GM18951 (cell line): ENCODE measurements at regions not wholly inside any gene's neighbourhood (a gene's known extent, or its start where the extent isn't known, plus 50 kb on each side); places are given as distances from the start of the nearest gene placed in this dataset.

ENCODE experiments used
- POLR2A ChIP-seq: IDR thresholded peaks from 4 replicates; pipeline ENCODE4 v1.6.1; 2011; ENCODE audit warnings: mild to moderate bottlenecking; ENCODE audit not compliant: insufficient read length, insufficient read depth; ENCODE audit errors: extremely low read depth
- in situ Hi-C: fragments of 300-500 bp; cut with MboI; formaldehyde crosslinking; loops from one replicate; pipeline ENCODE4 v1.12.0; 2022; ENCODE audit warnings: low sequenced_read_pairs, mixed read lengths, inconsistent platforms; ENCODE audit not compliant: unreplicated experiment

DNA sequence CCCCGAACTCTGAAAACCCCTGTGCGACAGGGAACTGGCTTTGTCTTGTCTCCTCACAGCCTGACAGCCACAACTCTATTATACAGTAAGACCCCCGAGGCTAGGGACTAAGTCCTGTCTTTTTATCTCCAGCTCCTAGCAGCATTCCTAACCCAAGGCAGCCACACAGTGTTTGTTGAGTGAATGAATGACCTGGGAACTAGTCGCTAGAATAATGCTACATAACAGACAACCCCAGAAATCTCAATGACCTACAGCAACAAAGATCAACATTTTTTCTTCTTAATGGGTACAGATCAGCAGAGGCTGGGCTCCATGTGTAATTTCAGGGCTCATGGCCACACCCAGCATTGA is 71.4 kb upstream of the TNRC6C start:
- in situ Hi-C loops: no loop called here
- no peak for TF ChIP-seq POLR2A

DNA sequence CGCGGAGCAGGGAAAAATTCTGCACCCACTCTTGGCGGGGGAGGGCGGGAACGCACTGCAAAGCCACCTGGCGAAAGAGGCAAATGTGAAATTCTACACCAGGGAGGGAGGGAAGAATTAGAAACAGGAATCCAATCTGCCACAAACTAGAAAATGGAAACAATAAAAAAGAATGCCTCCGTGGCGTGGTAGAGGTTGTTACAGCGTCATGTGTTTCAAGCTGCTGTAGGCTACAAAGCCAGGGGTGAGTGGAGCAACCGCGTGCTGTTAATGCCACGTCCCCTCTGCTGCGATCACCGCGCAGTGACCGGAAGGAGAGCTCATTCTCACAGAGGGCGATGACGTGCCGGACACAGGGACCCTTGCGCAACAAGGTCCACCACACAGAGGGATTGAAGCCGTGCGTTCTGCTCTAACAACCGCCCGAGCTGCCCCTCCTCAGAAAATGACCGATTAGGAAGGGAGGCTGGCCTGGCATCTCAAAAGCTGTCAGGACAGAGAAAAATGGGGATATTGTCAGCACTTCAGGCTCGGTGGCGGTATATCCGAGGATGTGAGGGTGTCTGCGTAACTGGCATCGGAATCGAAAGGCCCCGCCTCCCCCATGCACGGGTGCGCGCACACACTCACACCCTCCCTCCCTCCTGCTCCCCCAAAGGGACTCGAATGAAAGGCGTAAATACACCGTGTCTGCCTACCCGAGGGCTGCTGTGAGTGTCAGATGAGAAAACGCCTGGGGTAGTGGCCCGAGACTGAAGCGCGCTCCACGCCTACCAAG is 70.8 kb upstream of the TNRC6C start:
- in situ Hi-C loops: no loop called here
- no peak for TF ChIP-seq POLR2A

DNA sequence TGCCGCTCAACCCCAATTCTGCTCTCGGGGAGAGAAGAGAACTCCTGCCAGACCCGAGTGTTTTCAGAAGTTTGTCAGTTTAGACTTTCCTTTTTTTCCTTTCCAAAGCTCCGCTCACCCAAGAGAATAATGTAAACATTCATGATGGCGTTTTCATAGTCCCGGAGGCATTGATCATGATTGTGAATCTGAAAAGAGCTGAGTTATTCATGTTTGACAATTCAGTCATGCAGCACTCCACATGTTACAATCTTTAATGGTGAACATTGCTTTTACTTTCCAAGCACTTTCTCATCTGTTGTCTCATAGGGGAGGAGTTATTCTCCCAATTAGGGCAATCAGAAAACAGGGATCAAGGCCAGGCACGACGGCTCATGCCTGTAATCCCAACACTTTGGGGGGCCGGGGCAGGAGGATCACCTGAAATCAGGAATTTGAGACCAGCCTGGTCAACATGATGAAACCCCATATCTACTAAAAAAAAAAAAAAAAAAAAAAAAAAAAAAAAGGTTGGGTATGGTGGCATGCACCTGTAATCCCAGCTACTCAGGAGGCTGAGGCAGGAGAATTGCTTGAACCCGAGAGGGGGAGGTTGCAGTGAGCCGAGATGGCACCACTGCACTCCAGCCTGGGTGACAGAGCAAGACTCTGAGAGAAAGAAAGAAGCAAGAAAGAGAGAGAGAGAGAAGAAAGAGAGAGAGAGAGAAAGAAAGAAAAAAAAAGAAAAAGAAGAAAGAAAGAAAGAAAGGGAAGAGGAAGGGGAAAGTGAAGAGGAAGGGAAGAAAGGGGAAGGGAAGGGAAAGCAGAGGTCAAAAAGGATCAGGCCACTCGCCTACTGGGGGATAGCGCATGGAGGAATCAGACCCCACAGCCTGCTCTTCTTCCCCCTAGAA is 70.0 kb upstream of the TNRC6C start:
- in situ Hi-C loops: no loop called here

DNA sequence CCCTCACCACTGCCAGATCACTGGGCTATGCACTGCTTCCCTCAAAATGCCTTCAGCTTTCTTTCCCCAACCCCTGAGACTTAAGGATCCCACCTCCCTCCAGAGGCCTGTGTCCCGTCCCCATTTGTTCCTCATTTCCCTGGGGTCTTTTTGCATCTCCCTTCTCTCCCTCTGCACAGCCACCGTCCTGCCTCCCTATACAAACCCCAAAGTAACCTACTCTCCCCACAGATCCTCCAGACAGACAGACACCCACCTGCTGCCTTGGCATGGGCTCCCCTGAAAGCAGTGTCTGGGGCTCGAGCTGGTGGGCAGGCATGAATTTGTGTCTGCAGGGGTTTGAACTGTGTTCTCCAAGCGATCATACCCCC is 69.4 kb upstream of the TNRC6C start:
- TF ChIP-seq POLR2A: no peak
- in situ Hi-C loops: no loop called here

More for the DNA sequence above, 70.0 kb upstream of the TNRC6C start:
- no peak for TF ChIP-seq POLR2A

DNA sequence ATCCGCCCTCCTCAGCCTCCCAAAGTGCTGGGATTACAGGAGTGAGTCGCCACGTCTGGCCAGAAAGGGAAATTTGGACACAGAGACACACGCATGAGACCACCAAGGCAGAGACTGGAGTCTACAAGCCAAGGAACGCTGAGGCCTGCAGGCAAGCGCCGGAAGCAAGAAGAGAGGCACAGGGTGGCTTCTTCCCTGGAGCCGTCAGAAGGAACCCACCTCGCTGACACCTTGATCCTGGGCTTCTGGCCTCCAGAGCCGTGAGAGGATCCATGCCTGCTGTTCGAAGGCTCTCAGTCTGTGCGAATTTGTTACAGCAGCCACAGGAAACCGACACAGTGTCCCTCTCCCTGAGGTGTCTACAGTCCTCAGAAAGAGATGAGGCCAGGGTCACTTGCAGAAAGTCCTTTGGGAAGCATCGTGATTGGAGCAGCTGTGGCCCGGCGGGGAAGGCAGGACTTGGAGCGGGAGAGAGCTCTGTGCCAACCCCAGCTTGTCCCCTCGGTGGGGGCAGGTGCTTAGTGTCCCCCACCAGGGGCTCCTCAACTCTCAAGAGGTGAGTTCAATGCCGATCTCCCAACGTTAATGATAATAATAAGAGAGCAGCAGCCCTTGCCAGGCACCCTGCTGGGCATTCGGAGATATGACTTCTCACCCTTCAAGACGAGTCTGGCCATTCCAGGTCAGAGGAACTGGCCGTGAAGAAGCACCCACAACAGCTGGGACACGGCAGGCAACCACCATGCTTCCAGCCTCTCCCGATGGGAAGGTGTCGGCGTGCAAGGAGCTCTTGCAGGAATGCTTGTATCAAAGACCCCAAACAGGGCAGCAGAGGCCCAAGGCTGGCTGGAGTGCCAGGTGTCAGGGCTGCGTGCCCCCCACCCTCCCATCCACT is 68.4 kb upstream of the TNRC6C start:
- in situ Hi-C loops: no loop called here
- no peak for TF ChIP-seq POLR2A

DNA sequence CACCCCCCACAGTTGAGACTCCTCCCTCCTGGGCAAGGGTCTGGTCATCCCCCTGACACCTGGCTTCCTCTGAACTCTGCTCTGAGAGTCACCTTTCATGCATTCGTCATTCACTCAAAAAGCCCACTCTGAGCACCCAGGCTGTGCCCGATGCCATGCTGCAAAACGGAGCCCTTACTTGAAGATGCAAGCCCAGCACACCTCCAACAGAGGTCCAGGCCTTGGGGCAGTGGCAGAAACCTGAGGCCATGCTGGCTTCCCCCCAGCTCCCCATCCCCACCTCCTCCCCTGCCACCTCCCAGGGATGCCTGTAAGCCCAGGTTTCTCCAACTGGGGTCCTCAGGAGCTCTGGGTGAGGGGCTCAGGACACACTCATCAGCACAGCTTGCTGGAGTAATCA is 67.7 kb upstream of the TNRC6C start:
- no peak for TF ChIP-seq POLR2A
- in situ Hi-C loops: no loop called here

DNA sequence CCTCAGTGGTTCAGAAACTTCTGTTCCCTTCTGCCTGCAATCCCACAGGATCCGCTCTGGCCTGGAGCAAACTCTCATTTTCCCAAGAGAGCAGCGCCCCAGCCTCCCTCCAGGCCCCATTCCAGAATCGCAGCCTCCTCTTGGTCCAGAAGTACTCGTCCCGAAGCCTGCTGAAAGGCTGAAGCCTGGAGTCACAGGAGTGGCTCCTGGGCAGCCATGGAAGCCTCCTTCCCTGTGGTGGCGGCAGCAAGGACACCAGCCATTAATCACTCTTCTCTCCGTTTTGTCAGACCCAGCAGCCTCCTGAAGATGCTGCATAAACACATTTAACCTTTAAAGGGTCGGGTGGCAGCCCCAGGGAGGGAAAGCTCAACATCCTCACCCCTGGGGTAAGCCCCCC is 66.9 kb upstream of the TNRC6C start:
- no peak for TF ChIP-seq POLR2A
- in situ Hi-C loops: no loop called here

DNA sequence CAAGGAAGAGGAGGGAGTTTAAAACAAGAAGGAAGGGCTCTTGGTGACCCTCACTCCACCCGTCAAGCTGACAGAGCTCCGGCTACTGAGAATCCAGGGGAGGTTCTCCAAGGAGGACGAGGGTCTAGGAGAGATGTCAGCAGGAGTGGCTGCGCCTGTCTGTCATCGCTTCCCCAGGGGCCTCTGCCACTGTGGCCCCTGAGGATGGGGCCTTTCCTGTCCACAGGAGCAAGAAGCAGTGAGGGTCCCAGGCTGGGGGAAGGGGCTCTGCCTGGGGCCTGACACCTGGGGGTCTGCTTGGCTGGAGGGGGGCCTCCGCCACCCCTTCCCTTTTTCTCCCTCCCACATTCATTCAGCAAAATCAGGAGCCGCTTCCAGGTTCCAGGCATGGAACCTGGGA is 66.5 kb upstream of the TNRC6C start:
- in situ Hi-C loops: no loop called here

DNA sequence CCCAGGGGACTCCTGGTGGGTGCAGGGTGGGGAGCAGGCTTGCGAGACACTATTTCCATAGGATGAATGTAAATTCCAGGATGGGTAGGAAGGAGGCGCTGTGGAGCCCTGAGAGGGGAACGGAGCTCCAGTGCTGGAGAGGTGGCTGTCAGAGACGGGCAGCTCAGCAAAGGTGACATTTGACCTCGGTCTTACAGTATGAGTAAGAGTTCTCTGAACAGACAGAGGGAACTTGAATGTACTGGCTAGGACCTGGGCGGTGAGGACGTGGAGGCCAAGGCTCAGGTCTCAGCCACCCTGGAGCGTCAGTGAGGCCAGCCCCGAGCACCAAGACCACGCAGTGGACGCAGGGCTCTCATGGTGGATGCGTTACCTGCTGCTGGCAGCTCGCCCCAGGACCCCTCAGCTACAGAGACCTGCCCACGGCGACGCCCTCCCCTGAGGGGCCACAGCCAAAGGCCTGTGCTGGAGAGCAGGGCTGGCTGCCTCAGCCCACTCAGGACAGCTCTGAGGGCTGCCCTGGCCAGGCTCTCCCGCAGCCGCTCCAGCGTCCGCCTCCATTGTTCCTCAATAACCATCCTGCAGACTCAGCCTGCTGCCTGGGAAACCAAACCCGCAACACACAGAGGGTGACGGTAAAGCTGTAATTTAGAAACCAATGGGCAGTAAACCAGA is 65.9 kb upstream of the TNRC6C start:
- TF ChIP-seq POLR2A: no peak
- in situ Hi-C loops: no loop called here

More for the DNA sequence above, 66.5 kb upstream of the TNRC6C start:
- no peak for TF ChIP-seq POLR2A

DNA sequence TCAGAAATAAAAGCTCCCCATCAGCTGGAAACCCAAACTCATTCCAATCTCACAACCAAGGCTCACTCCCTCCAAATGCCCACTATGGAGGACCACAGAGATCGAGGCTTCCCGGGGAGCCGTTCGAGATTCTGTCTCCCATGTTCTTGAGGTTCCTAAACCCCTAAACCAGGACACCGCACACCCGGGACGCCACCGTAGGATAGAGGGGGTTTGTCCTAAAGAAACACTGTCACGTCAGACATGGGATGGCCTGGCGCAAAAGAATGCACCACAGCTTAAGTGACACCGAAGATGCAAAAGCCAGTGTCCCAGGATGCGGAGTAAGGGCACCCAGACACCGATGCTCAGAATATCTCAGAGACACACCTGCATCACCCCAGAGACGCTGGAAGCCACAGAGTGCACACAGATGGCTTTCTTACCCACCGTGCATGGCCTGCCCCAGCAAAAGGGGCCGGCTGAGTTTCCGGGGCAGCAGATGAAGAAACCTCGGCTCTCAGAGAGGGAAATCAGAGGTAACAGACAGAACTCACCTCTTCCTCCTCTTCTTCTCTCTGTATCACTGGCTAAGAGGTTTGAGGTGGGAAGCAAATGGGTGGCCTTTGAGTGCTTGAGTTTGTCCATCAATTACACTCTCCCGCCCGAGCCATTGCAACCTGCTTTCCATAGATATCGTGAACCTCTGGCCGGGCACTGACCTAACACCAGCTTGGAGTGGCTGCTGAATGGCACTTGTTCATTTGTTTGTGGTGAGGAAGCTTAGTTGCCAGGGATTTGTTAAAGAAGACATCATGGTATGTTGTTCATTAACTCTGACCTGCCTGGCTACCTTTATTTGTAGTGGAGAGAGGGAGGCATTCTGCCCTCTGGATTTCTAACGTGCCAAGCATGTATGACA is 65.1 kb upstream of the TNRC6C start:
- in situ Hi-C loops: no loop called here

DNA sequence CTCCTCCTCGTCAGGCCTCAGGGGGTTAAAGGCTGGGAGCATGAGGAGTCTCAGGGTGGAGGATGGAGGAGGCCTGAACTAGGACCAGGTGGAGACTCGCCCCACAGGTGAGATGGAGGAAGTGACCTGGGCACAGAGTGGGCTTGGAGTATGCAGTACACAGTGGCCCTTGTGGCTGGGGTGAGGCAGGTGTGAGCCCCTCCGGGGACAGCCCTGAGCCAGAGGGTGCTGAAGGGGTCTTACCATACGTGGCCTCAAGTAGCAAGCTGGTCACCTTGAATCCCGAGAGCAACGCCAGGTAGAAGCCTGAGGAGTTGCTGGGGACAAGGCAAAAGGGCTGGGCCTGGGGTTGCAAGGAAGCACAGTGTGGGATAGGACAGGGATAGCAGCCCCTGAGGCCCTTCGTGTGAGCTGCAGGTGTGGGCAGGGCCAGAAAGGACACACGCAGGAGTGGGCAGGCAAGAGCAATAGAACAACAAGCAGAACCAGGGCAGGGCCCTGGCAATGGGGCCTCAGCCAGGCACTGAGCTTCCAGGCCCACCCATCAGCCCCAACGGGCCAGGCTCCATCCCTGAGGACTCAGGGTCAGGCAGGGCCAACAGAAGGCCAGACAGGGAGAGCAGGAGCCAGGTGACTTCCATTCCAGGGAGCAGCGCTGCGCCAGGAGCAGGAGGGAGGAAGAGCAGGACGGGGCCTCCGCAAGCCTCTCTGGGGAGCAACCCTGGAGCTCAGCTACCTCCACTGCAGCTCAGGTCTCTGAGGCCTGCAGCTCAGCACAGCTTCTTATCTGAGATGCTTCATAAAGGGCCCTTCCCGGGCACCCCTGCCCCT is 64.2 kb upstream of the TNRC6C start:
- in situ Hi-C loops: no loop called here
- no peak for TF ChIP-seq POLR2A

More for the DNA sequence above, 65.1 kb upstream of the TNRC6C start:
- TF ChIP-seq POLR2A: no peak
